Choroid plexus epithelial cell (primary cell): ENCODE measurements at regions not wholly inside any gene's neighbourhood (a gene's known extent, or its start where the extent isn't known, plus 50 kb on each side); places are given as distances from the start of the nearest gene placed in this dataset.

ENCODE experiments used
- DNase-seq: peaks from one replicate; pipeline ENCODE4 v3.0.0-alpha.2; 2010; ENCODE audit warnings: low read depth
- H3K4me3 ChIP-seq: 2 replicates; pipeline ENCODE4 v1.5.1; 2011; ENCODE audit warnings: low read depth, mild to moderate bottlenecking, control low read depth, low read length, moderate library complexity
- CTCF ChIP-seq: conservative IDR thresholded peaks from 2 replicates; pipeline ENCODE4 v1.5.1; 2011; ENCODE audit warnings: low read depth, mild to moderate bottlenecking, control low read depth, inconsistent platforms, low read length, moderate library complexity

DNA sequence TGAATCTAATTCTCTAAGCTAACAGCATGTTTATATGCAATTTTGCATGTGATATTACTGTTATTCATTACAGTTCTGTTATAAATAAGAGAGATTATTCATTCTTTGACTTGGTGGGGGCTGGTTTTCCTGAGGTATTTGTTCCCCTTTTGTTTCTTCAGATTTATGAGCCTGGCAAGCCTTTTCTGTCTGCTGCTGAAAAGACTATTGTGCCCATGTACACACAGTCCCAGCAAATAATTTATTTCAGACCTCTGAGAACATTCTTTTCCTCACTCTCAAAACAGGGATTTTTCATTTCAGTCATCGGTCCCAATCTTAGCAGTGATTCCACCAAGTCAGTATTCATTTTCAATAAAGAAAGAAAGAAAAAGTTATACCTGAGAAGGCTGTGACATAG is 716.8 kb downstream of the NSUN3 start:
- no peak for DNase-seq
- no peak for TF ChIP-seq CTCF
- H3K4me3 ChIP-seq: no peak overlapping the region

DNA sequence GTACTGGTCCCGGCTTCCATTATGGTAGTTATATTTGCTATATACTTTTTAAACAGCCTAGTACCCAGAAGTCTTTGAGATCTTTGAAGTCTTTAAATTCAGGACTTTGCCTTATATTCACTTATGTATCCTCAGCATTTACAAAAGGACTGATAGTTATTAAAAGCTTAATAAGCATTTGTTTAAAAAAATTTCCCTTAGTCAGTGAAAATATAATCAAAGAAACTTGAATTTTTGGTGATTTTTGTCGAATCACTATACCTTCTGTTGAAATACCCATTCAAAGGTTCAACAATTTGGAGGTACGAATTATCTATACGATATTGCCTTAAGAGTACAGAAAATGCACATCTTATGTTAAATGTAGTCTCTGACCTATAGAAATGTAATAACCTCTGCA is 721.4 kb downstream of the NSUN3 start:
- H3K4me3 ChIP-seq: no peak overlapping the region
- TF ChIP-seq CTCF: no peak
- DNase-seq: no peak

- no peak overlapping the region for H3K4me3 ChIP-seq
These were observed 724.2 kb downstream of the NSUN3 start for GRCh38 chr3:94787066-94787465.

GRCh38 chr3:94787734-94788270 is 724.9 kb downstream of the NSUN3 start:
- no peak for TF ChIP-seq CTCF
- DNase-seq: no peak
- no peak overlapping the region for H3K4me3 ChIP-seq

More at GRCh38 chr3:94787066-94787465, 724.2 kb downstream of the NSUN3 start:
- TF ChIP-seq CTCF: no peak
- no peak for DNase-seq

- DNase-seq: no peak
- TF ChIP-seq CTCF: no peak
These were observed 731.7 kb downstream of the NSUN3 start for GRCh38 chr3:94794563-94794962.

DNA sequence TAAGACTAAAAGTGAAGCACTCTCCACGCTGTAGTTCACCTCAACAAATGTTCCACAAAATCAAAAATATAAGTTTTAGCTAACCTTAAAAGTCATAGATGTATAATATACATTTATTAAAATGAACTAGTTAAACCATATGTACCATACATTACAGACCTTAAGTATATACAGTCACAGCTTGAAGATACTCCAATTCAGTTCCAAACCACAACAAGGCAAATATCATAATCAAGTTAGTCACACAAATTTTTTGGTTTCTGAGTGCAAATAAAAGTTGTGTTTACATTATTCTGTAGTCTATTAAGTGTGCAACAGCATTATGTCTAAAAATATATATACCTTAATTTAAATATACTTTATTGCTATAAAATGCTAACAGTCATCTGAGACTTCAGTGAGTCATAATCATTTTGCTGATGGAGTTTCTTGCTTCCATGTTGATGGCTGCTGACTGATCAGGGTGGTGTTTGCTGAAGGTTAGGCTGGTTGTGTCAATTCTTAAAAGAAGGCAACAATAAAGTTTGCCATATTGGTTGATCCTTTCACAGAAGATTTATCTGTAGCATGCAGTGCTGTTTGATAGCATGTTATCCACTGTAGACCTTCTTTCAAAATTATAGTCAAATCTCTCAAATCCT is 736.7 kb downstream of the NSUN3 start:
- no peak for DNase-seq
- no peak overlapping the region for H3K4me3 ChIP-seq
- TF ChIP-seq CTCF: no peak

More at GRCh38 chr3:94794563-94794962, 731.7 kb downstream of the NSUN3 start:
- no peak overlapping the region for H3K4me3 ChIP-seq

- DNase-seq: no peak
- H3K4me3 ChIP-seq: no peak overlapping the region
- TF ChIP-seq CTCF: no peak
These were observed 749.0 kb downstream of the NSUN3 start for GRCh38 chr3:94811836-94812235.
